ENCODE measurements at regions not wholly inside any gene's neighbourhood (a gene's known extent, or its start where the extent isn't known, plus 50 kb on each side); places are given as distances from the start of the nearest gene placed in this dataset.

- TF ChIP-seq KIAA2018 (CRISPR knock-in tag; IDR thresholded peaks at IDR 0.05; ENCODE audit: borderline replicate concordance) (no peak), ZNF589 (CRISPR knock-in tag; conservative IDR thresholded peaks at IDR 0.05) (no peak), SMARCE1 (IDR thresholded peaks at IDR 0.05; ENCODE audit: borderline replicate concordance) (no peak)
These were observed 50.8 kb upstream of the BEND6 start (continued) for GRCh38 chr6:56904068-56904467.

Data from HepG2 (cell line).